ENCODE measurements at regions not wholly inside any gene's neighbourhood (a gene's known extent, or its start where the extent isn't known, plus 50 kb on each side); places are given as distances from the start of the nearest gene placed in this dataset.

DNA sequence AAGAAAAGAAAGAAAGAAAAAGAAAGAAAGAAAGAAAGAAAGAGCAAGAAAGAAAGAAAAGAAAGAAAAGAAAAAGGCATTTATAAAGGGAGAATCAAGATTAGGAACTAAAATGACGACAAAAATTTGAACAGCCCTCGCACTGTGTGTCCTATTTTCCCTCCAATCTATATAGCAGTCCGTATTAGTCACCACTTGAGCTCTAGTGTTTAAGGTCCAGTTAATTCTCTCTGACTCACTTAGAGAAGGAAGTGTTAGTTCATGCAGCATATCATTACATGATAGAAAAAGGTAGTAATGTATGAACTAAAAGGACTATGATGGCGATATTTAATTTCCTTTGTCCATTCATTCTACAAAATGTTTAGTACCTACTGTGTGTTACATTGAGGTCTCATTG, 122.7 kb downstream of the CBLL2 start:
- DNase-seq (ENCODE audit: low spot score), result no peak

DNA sequence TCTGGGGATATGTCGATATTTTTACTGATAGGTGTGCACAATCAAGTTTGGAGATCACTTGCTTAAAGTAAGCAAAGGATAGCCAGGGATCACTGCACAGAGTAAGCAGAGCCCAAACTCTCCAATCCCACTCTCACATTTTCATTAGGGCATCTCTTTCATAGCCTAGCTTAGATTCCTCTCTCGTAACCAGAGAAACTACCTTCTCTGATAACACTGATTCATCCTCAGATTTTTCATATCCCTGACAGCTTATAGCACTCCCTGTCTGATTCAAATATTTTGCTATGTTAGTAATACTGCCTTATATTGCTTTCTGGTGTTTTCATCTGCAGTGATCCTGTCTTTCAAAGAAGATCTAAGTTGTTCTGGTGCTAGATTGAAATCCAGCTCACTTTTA, 123.7 kb downstream of the CBLL2 start:
- no peak for DNase-seq (ENCODE audit: low spot score)

DNA sequence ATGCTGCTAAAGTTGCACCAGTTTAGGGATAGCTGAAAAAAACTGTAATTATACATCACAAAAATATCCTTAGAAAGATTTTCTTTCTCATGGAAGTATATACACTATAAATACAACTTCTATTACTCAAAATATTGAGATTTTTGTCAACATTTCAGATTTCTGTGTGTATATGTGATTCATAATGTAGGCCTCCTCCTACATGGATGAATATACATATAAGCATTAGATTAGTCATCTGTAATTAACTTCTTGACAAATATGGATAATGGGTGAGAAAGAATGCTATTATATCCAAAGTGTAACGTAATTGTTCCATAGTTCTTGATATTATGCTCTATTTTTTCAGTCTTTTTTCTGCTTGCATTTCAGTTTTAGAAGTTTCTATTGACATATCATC, 124.9 kb downstream of the CBLL2 start:
- DNase-seq (ENCODE audit: low spot score), result no peak

DNA sequence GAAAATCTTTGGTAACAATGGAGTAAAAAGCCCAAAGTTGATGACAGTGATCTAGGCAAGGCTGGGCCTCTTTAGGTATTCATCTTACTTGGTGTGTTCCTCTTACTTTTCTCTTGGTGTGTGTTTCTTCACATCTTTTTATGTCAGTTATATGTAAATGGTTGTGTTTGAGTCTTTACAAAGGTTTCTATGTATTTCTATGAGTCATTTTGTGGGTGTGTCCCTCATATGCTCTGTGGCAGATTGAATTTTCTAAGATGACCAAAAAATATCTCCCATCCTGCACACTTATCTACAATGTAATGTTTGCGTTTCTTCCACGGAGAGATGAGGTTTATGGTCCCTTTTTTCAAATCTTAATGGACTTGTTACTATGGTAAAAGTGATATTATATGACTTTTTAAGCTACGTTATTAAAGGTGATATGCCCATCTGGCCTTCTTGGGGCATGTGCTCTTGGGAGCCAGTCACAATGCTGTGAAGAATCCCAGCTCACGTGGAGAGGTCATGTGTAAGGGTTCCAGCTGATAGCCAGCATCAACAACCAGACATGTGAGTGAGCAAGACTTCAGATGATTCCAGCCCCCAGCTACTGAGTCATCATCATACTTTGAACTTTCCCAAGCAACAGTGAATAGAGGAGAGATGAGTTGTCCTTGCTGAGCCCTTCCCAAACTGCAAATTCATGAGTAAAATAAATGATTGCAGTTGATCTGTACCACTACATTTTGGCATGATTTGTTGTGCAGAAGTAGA, 126.9 kb downstream of the CBLL2 start:
- no peak for DNase-seq (ENCODE audit: low spot score)

DNA sequence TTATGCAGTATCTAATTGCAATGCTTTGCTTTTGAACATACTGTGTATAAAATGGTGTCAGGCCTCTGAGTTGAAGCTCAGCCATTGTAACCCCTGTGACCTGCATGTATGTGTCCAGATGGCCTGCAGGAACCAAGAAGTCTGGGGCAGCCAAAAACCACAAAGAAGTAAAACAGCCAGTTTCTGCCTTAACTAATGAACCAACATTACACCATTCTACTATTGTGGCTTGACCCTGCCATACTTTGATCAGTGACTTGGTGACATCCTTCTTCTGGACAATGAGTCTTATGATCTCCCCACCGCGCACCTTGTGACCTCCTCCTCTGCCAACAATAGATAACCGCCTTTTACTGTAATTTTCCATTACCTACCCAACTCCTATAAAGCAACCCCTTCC, 131.6 kb downstream of the CBLL2 start:
- DNase-seq (ENCODE audit: low spot score), result no peak

DNA sequence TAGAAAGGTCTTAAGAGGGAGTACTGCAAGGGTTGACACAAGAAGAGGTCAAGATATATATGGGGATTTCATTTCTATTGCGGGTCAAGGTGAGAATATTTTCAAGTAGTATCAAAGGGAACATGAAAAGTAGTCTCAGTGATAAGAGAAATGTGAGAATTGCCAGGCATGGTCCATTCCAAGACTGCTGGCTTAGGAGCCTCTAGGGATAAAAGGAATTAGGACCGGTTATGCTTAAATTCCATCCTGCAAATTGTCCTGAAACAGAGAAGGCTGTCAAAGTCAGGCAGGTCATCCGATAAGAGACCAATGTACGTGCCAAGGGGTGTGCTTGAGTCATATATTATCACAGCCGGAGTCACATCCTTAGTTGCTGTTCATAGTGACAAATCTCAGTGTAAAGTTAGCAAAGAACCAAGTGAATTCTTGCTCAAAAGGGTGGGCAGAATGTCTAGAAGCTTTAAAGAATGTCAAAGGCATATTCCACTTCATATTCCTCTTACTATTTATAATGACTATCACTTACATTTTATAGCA, 133.6 kb downstream of the CBLL2 start:
- DNase-seq (ENCODE audit: low spot score), result no peak

DNA sequence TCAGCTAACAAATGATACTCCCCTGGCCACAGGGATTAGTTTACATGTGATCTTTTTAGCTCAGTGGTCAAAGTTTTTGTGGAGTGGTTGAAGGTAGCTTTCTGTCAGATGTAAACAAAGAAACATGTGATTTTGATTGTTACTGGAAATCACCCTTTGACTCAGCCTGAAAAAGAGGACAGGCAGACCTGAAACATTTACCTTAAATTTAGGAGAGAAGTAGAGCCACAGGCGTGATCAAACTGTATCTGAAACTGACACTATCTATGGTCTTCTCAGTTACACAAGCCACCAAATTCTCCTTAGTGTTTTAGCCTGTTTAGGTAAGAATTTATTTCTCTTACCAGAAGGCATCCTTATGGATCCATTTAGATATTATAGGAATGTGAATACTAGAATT, 136.7 kb downstream of the CBLL2 start:
- DNase-seq (ENCODE audit: low spot score), result no peak

DNA sequence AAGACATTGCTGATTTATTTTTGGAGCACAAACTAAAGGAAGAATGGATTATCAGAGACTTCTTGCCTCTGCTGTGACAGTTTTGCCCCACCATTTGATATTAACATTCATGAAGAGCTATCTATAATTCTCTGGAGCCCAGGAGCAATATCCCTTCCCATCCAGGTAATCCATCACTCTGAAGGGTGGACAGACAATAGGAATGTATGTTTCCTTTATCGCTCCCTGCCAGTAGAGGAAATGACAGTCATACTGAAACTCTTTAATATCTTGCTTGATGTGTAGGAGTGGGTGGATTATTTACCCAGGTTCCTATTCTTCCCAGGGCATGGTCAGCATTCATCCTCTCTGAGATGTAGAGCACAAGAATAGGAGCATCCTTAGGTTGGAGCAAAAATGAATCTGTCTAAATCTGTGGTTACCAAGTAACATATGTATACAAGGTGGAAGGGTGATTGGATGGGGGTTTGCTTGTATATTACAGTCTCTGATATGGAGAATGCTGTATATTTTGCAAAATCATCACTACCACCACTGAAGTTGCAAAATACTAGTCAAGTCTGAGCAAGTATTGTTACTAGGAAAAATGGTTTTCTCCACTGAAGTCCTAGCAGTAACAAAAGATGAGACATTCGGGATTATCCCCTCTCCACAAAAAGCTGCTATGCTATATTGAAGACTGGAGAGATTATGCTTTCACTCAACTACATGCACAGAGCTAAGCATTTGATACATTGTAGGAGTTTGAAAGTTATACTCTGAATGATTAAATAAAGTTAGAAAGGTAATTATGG, 151.6 kb downstream of the CBLL2 start:
- no peak for DNase-seq (ENCODE audit: low spot score)

DNA sequence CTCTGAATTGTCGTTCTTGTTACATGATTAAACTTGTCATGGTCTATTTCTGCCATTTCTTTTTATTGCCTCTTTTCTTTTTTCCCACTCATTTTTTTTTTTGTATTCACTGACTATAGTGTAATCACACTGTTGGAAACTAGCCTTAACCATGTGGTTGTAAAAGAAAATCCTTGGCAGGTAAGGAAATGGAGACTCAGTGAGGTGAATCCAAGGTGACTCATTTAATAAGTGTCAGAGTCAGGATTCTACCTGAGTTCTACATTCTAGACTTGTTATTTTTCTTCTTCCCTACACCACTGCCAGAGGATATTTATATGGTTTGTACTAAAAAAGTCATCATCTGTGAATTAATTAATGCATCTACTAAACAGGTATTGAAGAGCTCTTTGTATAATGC, 152.2 kb downstream of the CBLL2 start:
- DNase-seq (ENCODE audit: low spot score), result no peak

DNA sequence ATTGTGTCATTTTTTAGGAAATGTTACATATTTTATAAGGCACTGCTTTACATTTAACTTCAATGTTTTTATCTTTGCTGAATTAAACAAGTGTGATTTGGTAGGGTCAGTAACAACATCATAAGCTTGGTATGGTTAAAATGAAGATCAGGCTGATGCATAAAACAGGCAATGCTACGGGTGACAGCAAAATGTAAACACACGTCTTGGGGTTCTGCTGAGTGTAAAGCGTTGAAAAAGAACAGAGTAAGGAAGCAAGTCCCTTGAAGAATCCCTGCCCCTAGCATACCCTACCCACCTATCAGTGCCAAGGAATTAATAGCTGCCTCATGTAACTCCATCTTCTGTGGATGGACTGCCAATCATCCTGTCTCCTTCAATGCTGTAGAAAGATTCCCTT, 157.0 kb downstream of the CBLL2 start:
- DNase-seq (ENCODE audit: low spot score), result no peak

DNA sequence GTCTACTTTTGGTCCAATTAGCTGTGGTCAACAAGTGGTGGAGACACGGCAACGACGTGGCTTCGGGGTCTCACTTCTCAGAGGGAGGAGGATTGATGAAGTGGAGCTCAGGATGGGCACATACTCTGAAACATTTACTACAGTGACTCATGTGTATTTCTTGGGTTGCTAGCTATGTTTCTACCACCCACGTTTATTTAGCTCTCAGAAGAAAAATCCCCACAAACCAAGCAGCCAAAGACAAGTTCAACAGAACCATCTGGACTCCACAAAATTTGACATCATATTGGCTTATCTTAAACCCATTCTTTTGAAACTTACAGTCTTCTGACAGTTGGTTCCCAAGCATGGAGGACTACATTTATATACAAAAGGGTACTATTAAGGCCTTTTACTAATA, 158.0 kb downstream of the CBLL2 start:
- DNase-seq (ENCODE audit: low spot score), result no peak

DNA sequence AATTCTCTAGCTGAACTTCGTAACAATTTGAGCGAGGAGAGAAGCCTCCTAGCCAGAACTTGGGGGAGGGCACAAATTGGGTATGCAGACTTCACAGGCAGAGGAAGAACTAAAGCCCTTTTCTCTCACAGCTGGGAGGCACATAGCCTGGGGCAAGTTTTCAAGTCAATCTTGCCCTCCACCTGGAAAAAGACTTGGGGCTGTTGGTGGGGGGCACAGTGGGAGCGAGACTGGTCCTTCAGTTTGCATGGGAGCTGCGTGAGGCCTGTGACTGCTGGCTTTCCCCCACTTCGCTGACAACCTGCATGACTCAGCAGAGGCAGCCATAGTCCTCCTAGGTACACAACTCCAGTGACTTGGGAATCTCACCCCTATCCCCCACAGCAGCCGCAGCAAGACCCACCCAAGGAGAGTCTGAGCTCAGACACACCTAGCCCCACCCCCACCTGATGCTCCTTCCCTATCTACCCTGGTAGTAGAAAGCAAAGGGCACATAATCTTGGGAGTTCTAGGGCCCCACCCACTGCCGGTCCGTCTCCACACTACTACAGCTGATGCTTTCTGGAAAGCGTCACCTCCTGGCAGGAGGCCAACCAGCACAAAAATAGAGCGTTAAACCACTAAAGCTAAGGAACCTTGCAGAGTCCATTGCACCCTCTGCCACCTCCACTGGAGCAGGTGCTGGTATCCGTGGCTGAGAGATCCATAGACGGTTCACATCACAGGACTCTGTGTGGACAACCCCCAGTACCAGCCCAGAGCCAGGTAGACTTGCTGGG, 160.8 kb downstream of the CBLL2 start:
- DNase-seq (ENCODE audit: low spot score), result no peak

DNA sequence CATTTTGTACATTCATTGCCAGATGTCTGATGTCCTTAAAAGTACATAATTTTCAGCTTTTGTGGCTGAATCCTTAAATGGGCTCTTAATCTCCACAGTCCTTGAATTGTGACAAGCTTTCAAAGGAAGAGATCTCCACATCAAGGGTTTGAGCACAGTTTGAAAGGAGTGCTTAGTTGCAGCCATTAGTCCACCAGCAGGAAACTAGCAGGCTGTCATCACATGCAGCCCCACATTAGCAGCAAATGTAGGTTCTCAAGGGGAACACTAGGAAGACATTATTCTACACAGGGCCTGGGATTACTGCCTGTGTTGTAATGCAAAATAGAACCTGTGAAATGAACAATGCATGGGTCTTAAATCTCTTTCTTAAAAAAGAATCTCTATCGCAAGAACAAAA, 173.2 kb downstream of the CBLL2 start:
- DNase-seq (ENCODE audit: low spot score), result no peak

DNA sequence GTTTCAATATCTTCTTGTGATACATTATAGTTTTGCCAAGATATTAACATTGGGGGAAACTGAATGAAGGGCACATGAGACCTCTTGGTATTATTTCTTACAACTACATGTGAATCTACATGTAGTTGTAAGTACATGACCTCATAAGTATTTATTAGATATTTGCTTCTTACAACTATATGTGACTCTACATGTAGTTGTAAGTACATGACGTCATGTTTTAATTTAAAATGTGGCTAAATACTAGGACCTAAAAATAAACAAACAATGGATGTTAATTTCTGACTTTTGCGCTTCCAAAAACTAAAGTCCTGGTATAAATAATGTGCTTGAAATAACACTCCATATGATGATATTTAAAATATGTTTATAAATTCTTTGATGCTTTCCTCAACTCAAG, 190.2 kb downstream of the CBLL2 start:
- DNase-seq (ENCODE audit: low spot score), result no peak

DNA sequence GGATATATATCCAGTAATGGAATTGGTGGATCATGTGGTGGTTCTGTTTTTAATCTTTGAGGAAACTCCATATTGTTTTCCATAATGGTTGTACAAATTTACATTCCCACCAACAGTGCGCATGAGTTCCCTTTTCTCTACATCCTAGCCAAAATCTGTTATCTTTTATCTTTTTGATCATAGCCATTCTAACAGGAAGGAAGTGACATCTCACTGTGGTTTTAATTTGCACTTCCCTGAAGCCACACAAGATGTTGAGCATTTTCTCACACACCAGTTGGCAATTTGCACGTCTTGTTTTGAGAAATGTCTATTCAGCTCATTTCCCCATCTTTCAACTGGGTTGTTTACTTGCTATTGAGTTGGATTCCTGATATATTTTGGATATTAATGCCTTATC, 194.9 kb downstream of the CBLL2 start:
- no peak for DNase-seq (ENCODE audit: low spot score)

DNA sequence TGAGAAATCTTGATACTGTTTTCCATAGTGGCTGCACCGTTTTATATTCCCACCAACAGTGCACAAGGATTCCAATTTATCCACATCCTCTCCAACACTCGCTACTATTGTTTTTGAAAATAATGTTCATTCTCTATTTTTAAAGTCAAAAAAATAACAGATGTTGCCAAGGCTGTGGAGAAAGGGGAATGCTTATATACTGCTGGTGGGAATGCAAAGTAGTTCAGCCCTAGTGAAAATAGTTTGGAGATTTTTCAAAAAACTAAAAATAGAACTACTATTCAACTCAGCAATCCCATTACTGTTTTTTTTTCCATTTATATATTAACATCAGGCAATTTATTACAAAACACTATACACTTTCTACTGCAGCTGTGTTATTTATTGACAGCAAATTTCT, 208.7 kb downstream of the CBLL2 start:
- no peak for DNase-seq (ENCODE audit: low spot score)

DNA sequence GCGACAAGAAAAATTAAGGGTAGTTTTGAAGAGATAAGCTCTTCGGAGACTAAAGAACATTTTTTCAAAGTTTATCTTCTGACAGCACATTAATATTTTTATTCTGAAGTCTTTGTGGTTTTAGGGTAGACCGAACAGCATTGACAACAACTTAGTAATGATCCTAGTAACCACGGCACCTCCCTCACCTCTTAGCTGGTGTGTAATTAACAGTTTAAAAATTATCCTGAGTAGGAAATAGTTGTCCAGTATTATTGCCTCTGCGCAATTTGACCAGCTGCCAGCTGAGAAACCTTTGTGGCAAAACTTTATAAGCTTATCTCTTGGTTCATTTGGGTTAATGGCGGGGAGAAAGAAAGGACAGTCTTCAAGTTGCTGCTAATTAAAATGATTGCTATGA, 213.6 kb downstream of the CBLL2 start:
- DNase-seq (ENCODE audit: low spot score), result no peak

DNA sequence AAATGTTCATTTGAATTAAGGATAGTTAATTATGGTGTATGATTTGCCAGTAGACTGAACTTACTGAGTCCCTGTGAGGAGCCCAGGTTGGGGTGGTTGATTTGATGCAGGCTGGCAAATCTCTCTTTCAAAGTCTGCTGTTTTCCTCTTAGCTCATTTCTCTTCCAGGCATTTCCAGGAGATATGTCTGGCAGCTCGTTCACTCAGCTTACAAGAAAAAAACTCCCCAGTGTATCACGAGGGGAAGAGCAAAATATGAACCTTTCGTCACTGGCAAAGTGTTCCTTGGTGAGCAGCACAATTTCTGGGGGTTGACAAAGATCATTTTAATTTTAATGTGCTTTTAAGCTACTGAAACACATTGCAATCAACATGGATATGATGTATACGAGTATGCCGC, 244.2 kb downstream of the CBLL2 start:
- DNase-seq (ENCODE audit: low spot score), result no peak

DNA sequence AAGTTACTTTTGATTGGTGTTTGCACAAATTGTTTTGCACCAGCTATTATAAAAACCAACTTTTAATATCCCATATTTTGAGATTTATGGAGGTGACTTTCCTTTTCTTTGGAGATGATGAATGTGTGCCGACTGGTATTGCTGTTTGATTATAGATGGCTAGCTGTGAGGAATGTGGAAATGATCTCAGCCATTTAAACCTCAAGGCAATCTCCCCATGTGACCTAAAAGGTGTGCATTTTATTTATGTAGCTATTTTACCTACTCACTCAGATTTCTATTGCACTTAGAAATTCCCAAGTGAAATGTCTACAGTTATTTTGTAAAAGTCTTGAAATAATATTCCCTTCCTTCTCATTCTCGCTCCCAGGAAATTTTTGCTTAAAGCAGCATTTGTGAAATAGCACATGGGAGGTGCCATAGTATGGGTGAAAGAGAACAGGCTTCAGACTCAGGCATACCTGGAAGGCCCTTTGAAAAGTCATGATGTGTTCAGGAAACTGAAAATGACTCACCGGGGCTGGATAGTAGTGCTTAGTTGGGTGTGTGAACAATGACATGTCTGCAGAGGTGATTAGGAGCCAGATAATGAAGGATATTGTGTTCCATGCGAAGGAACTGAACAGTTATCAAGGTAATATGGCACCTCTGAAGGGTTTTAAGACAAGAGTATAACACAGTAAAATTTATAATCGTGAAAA, 247.6 kb downstream of the CBLL2 start:
- DNase-seq (ENCODE audit: low spot score), result no peak

DNA sequence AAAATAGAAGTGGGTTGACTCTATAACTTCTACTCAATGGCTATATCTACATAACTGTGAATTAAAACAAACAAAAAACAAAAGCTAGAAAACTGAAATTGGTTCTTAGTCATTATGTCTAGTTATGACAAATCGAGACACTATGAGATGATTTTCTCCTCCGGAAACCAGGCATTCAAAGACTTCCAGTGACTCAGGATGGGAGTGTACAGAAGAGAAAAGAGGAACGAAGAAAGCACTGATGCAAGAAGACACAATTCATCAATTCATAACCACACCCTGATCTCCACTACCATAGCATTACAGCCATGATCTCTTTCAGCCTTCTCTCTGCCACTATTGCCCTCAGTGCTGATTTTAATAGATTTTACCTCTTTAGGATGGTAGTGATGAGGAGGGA, 253.6 kb downstream of the CBLL2 start:
- peak; percentile 2 for DNase-seq (ENCODE audit: low spot score)

DNA sequence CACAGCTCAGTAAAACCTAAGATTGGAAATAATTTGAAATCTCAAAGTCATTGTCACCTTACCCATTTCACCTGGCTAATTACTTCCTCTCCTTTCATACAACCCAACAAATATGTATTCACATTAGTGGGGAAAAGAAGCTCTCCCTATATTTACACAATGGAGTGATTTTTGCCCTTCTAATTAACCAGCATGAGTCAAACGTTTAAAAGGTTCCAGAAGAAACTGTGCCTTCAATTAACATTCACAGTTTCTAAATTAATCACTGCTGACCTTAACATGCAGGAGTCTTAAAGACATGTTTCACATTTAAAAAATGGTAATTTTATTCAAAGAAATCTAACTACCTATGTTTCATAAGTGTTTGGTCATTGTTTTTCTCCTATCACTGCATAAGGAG, 254.6 kb downstream of the CBLL2 start:
- no peak for DNase-seq (ENCODE audit: low spot score)

DNA sequence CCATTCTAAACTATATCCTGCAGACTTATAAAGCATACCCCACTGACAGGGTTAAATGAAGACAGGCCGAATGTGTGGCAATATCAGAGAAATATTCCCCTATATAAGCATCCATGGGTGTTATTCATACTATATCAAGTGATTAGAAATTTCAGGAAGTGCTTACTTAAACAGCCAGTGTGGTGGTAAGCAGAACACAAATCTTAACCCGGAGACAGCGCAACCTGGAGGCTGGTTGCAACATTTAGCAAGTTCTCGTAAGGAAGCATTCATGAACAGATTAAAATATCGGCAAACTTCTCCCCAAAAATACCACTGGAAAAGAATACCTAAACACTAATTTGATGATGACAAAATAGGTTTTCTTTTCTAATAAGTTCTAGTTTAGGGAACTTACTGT, 261.2 kb downstream of the CBLL2 start:
- DNase-seq (ENCODE audit: low spot score), result no peak

Data from AG08395 (cell line).